Esophagus squamous epithelium (tissue), 4 donors: ENCODE measurements at regions not wholly inside any gene's neighbourhood (a gene's known extent, or its start where the extent isn't known, plus 50 kb on each side); places are given as distances from the start of the nearest gene placed in this dataset.

Experiments
- POLR2A ChIP-seq, 4 donors: fragments of 450-650 bp; IDR thresholded peaks; one replicate each; pipeline ENCODE4 v1.6.1; 2017; ENCODE audit warnings: antibody characterized with exemption in 4 of 4, mild to moderate bottlenecking in 4 of 4, moderate library complexity in 3 of 4
- TF ChIP-seq, protein P1 (sequence below), 6 experiments: fragments of 450-650 bp in 4 of 6; fragments of 200-600 bp in 2 of 6; sonication (generic) in 2 of 6; IDR thresholded peaks; one replicate each; pipeline ENCODE4 v1.5.1; 2016 to 2019; ENCODE audit warnings: antibody characterized with exemption in 6 of 6, mild to moderate bottlenecking in 4 of 6, moderate library complexity in 4 of 6

DNA sequence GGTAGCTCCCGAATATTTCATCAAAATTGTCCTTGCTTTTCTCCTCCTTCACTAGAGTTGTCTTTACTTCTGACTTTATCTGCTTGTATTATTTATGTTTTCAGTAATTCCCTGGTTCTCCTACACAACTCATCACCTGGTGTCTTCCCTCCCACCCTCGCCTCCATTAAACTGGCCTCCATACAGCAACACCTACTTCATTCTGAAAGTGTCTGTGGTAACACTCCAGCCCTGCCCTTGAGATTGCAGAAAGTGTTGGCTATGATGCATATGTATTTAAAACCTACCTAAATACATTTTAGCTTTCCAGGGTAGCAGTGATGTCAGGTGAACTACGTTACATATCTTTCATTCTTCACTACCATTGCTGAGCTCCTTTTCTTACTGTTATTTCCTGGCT, 833.3 kb upstream of the LRRN3 start:
- TF ChIP-seq, protein P1, sequence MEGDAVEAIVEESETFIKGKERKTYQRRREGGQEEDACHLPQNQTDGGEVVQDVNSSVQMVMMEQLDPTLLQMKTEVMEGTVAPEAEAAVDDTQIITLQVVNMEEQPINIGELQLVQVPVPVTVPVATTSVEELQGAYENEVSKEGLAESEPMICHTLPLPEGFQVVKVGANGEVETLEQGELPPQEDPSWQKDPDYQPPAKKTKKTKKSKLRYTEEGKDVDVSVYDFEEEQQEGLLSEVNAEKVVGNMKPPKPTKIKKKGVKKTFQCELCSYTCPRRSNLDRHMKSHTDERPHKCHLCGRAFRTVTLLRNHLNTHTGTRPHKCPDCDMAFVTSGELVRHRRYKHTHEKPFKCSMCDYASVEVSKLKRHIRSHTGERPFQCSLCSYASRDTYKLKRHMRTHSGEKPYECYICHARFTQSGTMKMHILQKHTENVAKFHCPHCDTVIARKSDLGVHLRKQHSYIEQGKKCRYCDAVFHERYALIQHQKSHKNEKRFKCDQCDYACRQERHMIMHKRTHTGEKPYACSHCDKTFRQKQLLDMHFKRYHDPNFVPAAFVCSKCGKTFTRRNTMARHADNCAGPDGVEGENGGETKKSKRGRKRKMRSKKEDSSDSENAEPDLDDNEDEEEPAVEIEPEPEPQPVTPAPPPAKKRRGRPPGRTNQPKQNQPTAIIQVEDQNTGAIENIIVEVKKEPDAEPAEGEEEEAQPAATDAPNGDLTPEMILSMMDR (IDR thresholded peaks at IDR 0.05), result no peak
- no peak for TF ChIP-seq POLR2A (IDR thresholded peaks at IDR 0.05)
